GM19397 (cell line): ENCODE measurements at regions not wholly inside any gene's neighbourhood (a gene's known extent, or its start where the extent isn't known, plus 50 kb on each side); places are given as distances from the start of the nearest gene placed in this dataset.

Experiments used
- ATAC-seq: cut with Tn5 transposase; IDR thresholded peaks from one replicate; pipeline ENCODE4 v1.9.1; 2021; ENCODE audit warnings: mild to moderate bottlenecking, moderate library complexity; ENCODE audit not compliant: unreplicated experiment

GRCh38 chr9:120018550-120018949, 561.4 kb downstream of the CDK5RAP2 start:
- no peak for ATAC-seq

GRCh38 chr9:120018037-120018436, 561.9 kb downstream of the CDK5RAP2 start:
- no peak for ATAC-seq

GRCh38 chr9:120016231-120016630, 563.7 kb downstream of the CDK5RAP2 start:
- no peak for ATAC-seq

- ATAC-seq: no peak
Measured at GRCh38 chr9:120014796-120015195, 565.2 kb downstream of the CDK5RAP2 start.

GRCh38 chr9:120009856-120010255, 570.1 kb downstream of the CDK5RAP2 start:
- ATAC-seq: no peak

GRCh38 chr9:120001536-120001935, 578.4 kb downstream of the CDK5RAP2 start:
- no peak for ATAC-seq

GRCh38 chr9:119998614-119999013, 581.4 kb downstream of the CDK5RAP2 start:
- ATAC-seq: no peak

- no peak for ATAC-seq
Measured at GRCh38 chr9:119991797-119992196, 588.2 kb downstream of the CDK5RAP2 start.

- no peak for ATAC-seq
Measured at GRCh38 chr9:119986713-119987112, 593.3 kb downstream of the CDK5RAP2 start.

- ATAC-seq: no peak
Measured at GRCh38 chr9:119986205-119986604, 593.8 kb downstream of the CDK5RAP2 start.

- ATAC-seq: no peak
Measured at GRCh38 chr9:119974026-119974425, 604.8 kb upstream of the BRINP1 start.

GRCh38 chr9:119968836-119969707, 599.8 kb upstream of the BRINP1 start:
- ATAC-seq: peak; percentile 82

GRCh38 chr9:119967867-119968535, 598.8 kb upstream of the BRINP1 start:
- no peak for ATAC-seq

- no peak for ATAC-seq
Measured at GRCh38 chr9:119963798-119964372, 594.6 kb upstream of the BRINP1 start.

GRCh38 chr9:119963258-119963797, 594.1 kb upstream of the BRINP1 start:
- ATAC-seq: no peak

- no peak for ATAC-seq
Measured at GRCh38 chr9:119961774-119962424, 592.7 kb upstream of the BRINP1 start.

GRCh38 chr9:119959846-119960545, 590.8 kb upstream of the BRINP1 start:
- no peak for ATAC-seq

GRCh38 chr9:119956111-119956510, 586.9 kb upstream of the BRINP1 start:
- no peak for ATAC-seq

GRCh38 chr9:119955276-119955675, 586.0 kb upstream of the BRINP1 start:
- ATAC-seq: no peak

GRCh38 chr9:119951591-119951990, 582.4 kb upstream of the BRINP1 start:
- ATAC-seq: no peak
